ENCODE measurements at regions not wholly inside any gene's neighbourhood (a gene's known extent, or its start where the extent isn't known, plus 50 kb on each side); places are given as distances from the start of the nearest gene placed in this dataset.

DNA sequence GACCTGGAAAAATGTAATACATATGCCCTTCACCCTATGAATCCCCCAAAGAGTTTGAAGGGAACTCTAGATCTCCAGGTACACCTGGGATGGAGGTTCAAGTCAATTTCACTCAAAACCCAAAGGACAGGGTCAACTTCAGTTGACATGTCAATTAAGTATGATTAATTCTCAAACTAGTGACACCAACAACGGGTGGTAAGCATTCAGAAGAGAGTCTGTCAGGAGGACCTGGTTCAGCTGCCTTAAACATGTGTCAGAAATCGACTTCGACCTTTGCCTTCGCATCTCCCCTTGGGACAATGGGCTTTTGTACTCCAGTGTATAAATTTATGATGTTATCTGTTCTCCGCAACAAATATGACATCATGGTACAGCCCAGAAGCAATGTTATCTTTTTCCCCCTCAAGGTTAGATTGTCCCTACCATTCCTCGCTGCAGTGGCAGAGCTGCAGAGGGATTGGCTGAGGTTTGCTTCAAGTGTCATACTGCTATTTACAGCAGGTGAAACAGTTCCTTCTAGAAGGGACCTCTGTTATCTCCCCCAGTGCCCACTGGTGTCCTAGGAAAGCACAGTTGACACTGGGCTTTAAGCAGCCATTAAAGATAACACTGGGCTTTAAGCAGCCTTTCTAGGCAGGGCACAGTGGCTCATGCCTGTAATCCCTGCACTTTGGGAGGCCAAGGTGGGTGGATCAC lies 94.7 kb upstream of the SNX9 start:
- TF ChIP-seq SIX5 (IDR thresholded peaks at IDR 0.05; ENCODE audit: low read depth, low read length) (no peak), RNF2 (IDR thresholded peaks at IDR 0.05; ENCODE audit: borderline replicate concordance, low read depth, low read length, missing control alignments, poor library complexity, severe bottlenecking) (no peak), POLR2A (IDR thresholded peaks at IDR 0.05; ENCODE audit: control extremely low read depth in 1 of 2, low read depth in 2 of 2, low read length in 2 of 2) (no peak), CBX5 (IDR thresholded peaks at IDR 0.05; ENCODE audit: low read depth, low read length) (no peak), EZH2 (IDR thresholded peaks at IDR 0.05; ENCODE audit: low read depth, low read length, severe bottlenecking) (no peak), RAD21 (IDR thresholded peaks at IDR 0.05 in 1 of 2, conservative IDR thresholded peaks at IDR 0.05 in 1 of 2; ENCODE audit: low read depth in 2 of 2, low read length in 2 of 2) (no peak), KDM1A (IDR thresholded peaks at IDR 0.05; ENCODE audit: borderline replicate concordance, low read length) (no peak)
- TF ChIP-seq, protein P1, sequence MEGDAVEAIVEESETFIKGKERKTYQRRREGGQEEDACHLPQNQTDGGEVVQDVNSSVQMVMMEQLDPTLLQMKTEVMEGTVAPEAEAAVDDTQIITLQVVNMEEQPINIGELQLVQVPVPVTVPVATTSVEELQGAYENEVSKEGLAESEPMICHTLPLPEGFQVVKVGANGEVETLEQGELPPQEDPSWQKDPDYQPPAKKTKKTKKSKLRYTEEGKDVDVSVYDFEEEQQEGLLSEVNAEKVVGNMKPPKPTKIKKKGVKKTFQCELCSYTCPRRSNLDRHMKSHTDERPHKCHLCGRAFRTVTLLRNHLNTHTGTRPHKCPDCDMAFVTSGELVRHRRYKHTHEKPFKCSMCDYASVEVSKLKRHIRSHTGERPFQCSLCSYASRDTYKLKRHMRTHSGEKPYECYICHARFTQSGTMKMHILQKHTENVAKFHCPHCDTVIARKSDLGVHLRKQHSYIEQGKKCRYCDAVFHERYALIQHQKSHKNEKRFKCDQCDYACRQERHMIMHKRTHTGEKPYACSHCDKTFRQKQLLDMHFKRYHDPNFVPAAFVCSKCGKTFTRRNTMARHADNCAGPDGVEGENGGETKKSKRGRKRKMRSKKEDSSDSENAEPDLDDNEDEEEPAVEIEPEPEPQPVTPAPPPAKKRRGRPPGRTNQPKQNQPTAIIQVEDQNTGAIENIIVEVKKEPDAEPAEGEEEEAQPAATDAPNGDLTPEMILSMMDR (IDR thresholded peaks at IDR 0.05; ENCODE audit: control extremely low read depth in 1 of 3, insufficient read depth in 1 of 3, low read depth in 1 of 3, low read length in 3 of 3): no peak
- TF ChIP-seq, protein P2, sequence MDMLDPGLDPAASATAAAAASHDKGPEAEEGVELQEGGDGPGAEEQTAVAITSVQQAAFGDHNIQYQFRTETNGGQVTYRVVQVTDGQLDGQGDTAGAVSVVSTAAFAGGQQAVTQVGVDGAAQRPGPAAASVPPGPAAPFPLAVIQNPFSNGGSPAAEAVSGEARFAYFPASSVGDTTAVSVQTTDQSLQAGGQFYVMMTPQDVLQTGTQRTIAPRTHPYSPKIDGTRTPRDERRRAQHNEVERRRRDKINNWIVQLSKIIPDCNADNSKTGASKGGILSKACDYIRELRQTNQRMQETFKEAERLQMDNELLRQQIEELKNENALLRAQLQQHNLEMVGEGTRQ (IDR thresholded peaks at IDR 0.05; ENCODE audit: low read length): no peak
